Cerebellar cortex (tissue), 1 donor: ENCODE measurements at regions not wholly inside any gene's neighbourhood (a gene's known extent, or its start where the extent isn't known, plus 50 kb on each side); places are given as distances from the start of the nearest gene placed in this dataset.

Experiments used
- DNase-seq: peaks from one replicate; pipeline ENCODE4 v3.0.0-alpha.2; 2015; ENCODE audit warnings: low spot score

DNA sequence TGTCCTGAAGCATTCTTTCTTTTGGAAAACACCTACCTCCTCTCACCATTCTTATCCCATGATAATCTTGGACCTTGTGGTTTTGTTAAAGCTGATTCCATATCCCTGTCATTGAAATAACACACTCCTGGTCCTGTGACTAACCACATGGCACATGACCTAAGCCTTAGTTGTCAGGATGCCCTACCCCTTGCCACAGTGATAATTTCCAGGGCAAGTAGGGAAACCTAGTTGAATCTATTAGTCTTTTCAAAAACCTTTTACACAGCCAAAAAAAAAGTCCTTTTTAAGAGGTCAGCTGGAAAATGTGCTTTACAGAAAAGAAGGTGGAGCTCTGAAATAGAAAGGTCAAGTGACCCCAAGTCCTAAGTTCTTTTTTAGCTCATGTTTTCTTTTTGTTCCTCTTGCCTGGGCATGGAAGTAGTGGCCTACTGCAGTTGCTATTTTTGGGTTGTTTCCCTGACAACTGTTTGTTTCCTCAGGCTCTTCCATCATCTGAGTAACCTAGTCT, 608.4 kb downstream of the LRFN5 start:
- peak; percentile 3 for DNase-seq

DNA sequence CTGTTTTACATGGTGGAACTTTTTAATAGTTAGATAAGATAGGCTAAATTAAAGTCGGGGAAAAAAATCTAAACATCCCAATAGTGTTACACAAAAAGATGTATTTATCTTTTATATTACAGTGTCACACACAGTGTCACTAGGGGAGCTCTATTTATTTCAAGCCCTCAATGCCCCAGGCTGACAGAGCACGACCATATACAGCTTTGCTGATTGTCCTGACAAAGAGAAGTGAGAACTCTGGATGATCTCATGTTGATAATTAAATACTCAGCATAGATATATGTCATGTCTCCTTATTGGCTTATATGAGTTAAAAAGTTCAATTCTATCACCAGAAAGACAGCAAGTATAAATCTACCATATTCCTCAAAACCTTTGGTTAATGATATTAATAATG, 594.3 kb downstream of the LRFN5 start:
- no peak for DNase-seq

- DNase-seq: no peak
Measured at GRCh38 chr14:42198010-42198409, 591.3 kb downstream of the LRFN5 start.

DNA sequence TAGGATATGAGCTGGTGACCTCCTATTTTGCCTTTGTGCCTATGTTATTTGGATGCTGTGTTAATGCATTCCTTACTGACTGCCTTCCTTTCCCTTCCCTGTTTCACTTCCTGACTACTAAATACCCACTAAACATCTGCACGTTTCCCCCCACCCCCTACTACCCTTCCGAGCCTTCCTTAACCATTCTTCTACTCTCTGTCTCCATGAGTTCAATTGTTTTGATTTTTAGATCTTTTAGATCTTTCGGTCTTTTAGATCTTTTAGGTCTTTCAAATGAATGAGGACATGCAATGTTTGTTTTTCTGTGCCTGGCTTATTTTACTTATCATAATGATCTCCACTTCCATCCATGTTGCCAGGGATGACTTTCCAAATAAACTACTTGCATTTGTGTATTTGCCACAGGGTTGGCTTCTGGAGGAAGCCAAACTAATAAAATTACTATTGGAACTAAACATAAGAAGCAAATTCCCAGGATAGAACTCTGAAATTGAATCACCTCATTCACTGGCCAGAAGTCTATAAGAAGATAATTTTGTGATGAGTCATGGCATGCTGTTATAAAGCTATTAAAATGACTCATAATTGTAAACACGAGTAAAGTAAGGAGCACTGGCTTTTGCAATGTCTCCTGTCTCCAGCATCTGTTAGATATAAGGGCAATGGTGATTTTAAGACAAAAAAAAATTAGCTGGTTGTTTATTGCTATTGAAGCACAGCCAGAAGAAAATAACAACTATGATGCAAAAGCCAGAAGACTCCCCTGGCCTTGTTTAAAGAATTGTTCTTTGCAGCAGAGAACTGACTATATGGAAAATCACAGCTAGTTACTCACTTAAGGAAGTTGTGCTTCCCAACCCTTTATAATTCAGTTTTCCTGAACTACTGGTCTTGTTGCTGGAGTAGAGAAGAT, 586.3 kb downstream of the LRFN5 start:
- no peak for DNase-seq

DNA sequence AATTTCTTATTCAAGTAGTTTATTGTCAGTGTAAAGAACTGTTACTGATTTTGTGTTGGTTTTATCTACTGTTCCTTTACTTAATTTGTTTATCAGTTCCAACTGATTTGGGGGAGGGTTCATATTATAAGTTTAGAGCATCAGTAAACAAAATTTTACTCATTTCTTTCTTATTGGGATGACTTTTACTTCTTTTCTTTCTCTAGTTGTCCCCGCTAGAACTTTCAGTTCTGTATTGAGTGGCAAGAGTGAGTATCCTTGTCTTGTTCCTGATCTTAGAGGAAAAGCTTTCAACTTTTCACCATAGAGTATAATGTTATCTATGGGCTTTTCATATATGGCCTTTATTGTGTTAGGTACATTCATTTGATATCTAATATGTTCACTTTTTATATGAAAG, 584.1 kb downstream of the LRFN5 start:
- no peak for DNase-seq

- no peak for DNase-seq
Measured at GRCh38 chr14:42187846-42188245, 581.2 kb downstream of the LRFN5 start.

DNA sequence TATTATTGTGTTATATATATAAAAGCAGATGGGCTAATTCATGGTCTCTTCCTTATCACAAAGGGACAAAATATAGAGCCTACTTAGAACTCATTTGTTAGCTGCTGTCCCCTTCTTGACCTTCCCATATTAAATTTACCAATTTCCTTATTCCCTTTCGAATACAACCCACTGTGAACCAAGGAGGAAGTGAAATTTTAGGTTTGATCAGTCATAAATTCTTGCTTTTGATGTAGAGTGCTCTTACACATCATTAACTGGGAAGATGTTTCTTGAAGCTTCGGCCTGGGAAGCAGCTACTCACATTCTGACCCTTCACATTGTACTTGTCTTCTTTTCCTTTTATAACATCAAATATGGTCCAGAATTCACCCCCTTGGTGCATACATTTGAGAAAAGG, 579.0 kb downstream of the LRFN5 start:
- DNase-seq: no peak

GRCh38 chr14:42174357-42174756, 567.7 kb downstream of the LRFN5 start:
- no peak for DNase-seq

DNA sequence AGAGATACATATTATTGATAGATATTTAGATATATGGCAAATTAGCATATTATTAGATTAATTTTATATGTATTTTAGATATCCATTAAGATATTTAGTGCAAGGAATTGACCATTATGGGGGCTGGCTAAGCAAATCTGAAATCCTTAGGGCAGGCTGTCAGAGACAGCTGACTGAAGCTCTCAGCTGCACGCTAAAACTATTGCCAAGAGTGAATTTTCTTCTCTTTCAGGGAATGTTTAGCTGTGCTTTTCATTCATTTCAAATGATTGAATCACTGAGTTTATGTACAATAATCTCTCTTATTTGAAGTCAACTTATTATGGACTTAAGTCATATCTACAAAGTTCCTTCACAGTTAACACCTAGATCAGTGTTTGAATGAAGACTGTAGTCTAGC, 566.5 kb downstream of the LRFN5 start:
- no peak for DNase-seq

DNA sequence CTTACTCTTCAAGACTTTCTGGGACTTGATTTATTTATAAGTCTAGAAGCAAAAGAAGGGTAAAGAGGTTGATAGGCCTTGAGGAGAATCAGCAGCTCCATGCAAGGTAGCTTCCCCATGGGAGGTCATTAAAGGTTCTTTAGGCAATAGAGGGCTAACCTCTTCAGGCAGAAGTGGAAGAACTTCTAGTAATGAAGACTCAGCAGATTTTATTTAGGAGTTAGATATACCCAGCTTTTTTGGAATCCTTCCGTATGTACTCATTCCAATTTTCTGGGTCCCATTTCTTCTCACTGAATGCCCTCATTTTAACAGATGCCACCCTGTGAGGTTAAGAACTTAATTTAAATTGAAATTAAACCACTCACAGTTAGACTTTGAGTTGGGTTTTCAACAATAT, 565.6 kb downstream of the LRFN5 start:
- DNase-seq: no peak

DNA sequence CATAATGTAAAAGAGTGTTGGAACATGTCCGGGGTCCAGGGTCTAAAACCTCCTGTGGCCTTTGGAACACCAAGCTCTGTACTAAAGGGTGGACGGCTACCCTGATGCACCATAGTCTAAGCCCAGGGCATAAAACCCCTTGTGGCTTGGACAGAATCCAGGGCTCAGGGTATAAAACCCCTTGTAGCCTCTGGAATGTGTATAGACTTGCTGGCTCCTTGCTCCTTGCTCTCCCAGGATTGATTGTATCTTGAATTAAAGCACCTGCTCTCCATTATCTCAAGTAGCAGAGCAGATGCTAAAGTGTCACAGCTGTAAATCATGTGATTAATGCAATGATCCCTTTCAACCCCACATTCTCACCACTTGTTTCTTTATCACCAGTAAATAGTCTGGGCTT, 556.5 kb downstream of the LRFN5 start:
- DNase-seq: no peak

GRCh38 chr14:42159138-42159537, 552.5 kb downstream of the LRFN5 start:
- no peak for DNase-seq

DNA sequence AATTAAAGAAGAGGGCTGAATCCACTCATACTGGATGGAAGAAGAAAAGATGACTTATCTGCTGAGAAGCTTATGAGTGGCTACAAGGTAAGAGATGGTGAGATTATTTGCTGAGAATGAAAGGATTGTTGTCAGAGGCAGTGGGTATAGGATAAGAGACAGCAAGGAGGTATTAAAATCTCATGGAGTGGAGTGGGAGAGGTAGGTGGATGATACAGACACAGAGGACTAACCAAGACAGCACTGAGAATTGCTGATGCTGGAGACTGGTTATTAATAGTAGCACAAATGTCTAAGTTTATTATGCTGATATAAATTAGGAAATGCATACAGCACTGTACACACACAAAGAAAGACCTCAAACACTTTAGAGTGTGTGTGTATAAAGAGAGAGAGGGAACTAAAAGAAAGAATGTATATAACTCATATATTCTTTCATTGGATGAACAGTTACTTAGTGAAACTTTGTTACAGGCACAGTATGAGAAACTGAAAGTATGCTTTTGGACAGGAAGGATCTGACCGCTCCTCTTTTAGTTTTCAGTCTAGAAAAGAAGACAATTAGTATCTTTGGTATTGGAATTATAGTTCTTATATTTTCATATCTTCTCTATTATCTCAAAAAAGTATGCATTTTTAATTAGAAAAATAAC, 543.1 kb downstream of the LRFN5 start:
- DNase-seq: no peak

- no peak for DNase-seq
Measured at GRCh38 chr14:42145766-42146165, 539.1 kb downstream of the LRFN5 start.

- no peak for DNase-seq
Measured at GRCh38 chr14:42143114-42143513, 536.4 kb downstream of the LRFN5 start.

- no peak for DNase-seq
Measured at GRCh38 chr14:42141328-42141727, 534.7 kb downstream of the LRFN5 start.

DNA sequence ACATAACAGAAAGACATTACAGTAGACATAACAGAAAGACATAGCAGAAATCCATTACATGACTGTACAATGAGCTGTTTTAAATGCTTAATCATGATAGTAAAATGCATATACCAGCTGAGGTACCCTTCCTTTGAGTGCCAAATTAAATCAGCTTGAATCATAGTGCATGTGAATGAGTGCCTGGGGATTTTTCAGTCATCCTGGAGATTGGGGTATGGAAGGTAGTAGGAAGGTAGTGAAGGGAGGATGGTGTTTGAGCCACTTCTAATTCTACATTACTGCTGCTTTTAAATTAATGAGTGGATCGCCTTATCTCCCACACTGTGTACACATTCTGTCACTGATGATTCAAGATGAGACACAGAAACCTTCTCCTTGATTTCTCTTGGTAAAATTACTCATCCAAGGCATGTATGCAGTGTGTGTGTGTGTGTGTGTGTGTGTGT, 534.2 kb downstream of the LRFN5 start:
- DNase-seq: no peak

DNA sequence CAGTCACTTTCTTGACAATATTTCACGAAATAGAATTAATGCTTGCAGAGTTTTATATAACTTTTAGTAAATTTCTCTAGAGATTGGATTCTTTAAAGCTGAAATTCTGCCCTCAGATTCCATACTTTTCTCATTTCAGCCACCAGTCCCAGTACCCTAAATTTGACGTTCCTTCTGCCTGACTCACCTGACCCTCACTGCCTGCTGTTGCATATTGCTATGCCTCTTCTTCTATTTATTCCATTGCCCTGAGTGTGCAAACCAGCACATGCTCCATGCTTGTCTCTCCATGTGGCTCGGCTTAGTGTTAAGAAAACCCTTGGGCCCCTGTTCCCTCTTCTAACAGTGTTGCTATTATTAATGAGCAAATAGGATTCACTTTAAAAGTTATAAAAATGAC, 533.3 kb downstream of the LRFN5 start:
- no peak for DNase-seq

- DNase-seq: no peak
Measured at GRCh38 chr14:42138406-42138805, 531.7 kb downstream of the LRFN5 start.

DNA sequence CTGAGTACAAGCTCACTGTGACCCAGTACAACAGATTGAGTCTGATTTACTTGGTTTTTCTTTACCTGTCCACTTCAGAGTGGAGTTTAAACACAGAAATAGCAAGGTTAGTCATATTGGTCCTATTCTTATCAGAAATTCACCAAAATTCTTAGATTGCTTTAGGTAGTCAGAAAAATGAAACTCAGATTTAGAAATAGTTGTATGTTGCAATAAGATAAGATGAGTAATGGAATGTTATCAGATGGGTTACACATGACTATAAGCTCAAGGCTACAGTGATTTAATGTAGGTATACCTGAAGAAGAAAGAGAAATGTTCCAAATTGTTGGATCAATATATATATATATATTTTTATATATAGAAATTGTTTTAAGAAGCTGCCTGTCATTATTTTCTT, 524.1 kb downstream of the LRFN5 start:
- DNase-seq: no peak

- no peak for DNase-seq
Measured at GRCh38 chr14:42123526-42123925, 516.9 kb downstream of the LRFN5 start.

DNA sequence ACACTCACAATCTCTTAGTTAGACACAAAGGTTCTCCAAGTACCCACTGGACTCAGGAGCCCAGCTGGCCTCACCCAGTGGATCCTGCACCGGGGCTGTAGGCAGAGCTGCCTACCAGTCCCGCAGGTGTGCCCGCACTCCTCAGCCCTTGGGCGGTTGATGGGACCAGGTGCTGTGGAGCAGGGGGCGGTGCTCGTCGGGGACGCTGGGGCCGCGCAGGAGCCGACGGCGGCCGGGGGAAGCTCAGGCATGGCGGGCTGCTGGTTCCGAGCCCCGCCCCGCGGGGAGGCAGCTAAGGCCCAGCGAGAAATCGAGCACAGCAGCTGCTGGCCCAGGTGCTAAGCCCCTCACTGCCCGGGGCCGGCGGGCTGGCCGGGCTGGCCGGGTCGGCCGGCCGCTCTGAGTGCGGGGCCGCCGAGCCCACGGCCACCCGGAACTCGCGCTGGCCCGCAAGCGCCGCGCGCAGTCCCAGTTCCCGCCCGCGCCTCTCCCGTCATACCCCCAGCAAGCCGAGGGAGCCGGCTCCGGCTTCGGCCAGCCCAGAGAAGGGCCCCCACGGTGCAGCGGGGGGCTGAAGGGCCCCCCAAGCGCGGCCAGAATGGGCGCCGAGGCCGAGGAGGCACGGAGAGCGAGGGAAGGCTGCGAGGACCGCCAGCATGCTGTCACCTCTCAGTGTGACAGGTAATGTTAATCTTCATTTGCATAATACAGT, 506.8 kb downstream of the LRFN5 start:
- no peak for DNase-seq

GRCh38 chr14:42112108-42112507, 505.4 kb downstream of the LRFN5 start:
- no peak for DNase-seq
